ENCODE measurements at regions not wholly inside any gene's neighbourhood (a gene's known extent, or its start where the extent isn't known, plus 50 kb on each side); places are given as distances from the start of the nearest gene placed in this dataset.

DNA sequence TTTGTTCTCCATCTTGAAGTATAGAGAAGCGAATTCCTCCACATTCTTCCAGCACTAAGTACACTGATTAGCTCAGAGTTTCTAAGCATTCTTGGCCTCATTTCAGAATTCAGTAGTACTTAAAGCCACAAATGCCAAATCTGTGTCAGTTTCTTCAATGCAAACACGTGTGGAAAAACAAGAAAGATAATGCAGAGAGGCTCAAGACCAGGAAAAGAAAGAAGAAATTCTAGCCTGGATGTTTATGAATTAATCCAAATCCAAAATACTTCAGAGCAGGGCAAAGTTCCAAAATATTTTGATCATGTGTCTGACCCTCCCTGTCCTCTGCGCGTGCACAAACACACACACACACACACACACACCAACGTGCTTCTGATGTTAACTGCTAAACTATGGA is 457.6 kb downstream of the SLCO4C1 start:
- H3K27ac ChIP-seq, result no peak overlapping the region
- no peaks in the 10 kb centered on the region for H3K4me1 ChIP-seq
- no peak overlapping the region for H3K4me3 ChIP-seq
- intact Hi-C loops (cut with DNase I; ENCODE audit: low total_unique reads), result no loop called here
- no peaks in the 10 kb centered on the region for H3K27me3 ChIP-seq
- no peaks in the 10 kb centered on the region for H3K9me3 ChIP-seq
- no peaks in the 10 kb centered on the region for H3K36me3 ChIP-seq (ENCODE audit: low read depth, missing control alignments)
- DNase-seq, result no peak
- 45 to 48% methylated on average over 5 of the region's 5 CpGs for WGBS, 2 donors
- TF ChIP-seq, protein P1, sequence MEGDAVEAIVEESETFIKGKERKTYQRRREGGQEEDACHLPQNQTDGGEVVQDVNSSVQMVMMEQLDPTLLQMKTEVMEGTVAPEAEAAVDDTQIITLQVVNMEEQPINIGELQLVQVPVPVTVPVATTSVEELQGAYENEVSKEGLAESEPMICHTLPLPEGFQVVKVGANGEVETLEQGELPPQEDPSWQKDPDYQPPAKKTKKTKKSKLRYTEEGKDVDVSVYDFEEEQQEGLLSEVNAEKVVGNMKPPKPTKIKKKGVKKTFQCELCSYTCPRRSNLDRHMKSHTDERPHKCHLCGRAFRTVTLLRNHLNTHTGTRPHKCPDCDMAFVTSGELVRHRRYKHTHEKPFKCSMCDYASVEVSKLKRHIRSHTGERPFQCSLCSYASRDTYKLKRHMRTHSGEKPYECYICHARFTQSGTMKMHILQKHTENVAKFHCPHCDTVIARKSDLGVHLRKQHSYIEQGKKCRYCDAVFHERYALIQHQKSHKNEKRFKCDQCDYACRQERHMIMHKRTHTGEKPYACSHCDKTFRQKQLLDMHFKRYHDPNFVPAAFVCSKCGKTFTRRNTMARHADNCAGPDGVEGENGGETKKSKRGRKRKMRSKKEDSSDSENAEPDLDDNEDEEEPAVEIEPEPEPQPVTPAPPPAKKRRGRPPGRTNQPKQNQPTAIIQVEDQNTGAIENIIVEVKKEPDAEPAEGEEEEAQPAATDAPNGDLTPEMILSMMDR (IDR thresholded peaks at IDR 0.05), result no peak
- no peak for TF ChIP-seq POLR2A (IDR thresholded peaks at IDR 0.05)

- no peak for DNase-seq
- no peak for TF ChIP-seq POLR2A (IDR thresholded peaks at IDR 0.05)
- TF ChIP-seq, protein P1 (IDR thresholded peaks at IDR 0.05), result no peak
- 65 to 69% methylated on average over 4 of the region's 4 CpGs for WGBS, 2 donors
Observed at GRCh38 chr5:101829255-101829654, 466.8 kb downstream of the SLCO4C1 start.

GRCh38 chr5:101811466-101811865 is 484.6 kb downstream of the SLCO4C1 start:
- DNase-seq, result no peak
- H3K27ac ChIP-seq, result no peak overlapping the region
- TF ChIP-seq, protein P1 (IDR thresholded peaks at IDR 0.05), result no peak
- no peak for TF ChIP-seq POLR2A (IDR thresholded peaks at IDR 0.05)
- H3K9me3 ChIP-seq, result no peaks in the 10 kb centered on the region
- intact Hi-C loops (cut with DNase I; ENCODE audit: low total_unique reads), result no loop called here
- no peaks in the 10 kb centered on the region for H3K27me3 ChIP-seq
- H3K4me1 ChIP-seq, result no peaks in the 10 kb centered on the region
- no peak overlapping the region for H3K4me3 ChIP-seq
- H3K36me3 ChIP-seq (ENCODE audit: low read depth, missing control alignments), result no peaks in the 10 kb centered on the region

More at GRCh38 chr5:101829255-101829654, 466.8 kb downstream of the SLCO4C1 start:
- intact Hi-C loops (cut with DNase I; ENCODE audit: low total_unique reads), result no loop called here
- Histone ChIP-seq H3K27me3 (no peaks in the 10 kb centered on the region), H3K4me1 (no peaks in the 10 kb centered on the region), H3K9me3 (no peaks in the 10 kb centered on the region), H3K36me3 (ENCODE audit: low read depth, missing control alignments) (no peaks in the 10 kb centered on the region), H3K4me3 (no peak overlapping the region), H3K27ac (no peak overlapping the region)

- intact Hi-C loops (cut with DNase I; ENCODE audit: low total_unique reads), result no loop called here
- no peak for DNase-seq
Observed at GRCh38 chr5:101806410-101806809, 489.7 kb downstream of the SLCO4C1 start.

DNA sequence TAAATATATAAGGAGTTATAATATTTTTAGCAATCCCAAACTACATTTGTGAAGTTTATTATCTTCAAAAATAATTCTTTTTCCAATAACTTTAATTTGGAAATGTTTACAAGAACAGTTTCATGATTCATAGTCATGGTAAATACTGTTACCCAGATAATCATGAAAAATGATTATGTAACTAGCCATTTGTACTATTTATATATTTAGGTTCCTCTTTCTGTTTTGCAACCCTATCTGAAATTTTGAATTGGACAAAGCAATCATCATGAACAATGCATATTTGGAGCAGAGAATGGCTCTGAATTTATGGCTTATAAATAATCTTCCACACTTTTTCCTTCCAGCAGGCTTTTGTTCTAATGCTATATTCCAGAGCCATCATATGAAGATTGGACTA is 499.7 kb downstream of the SLCO4C1 start:
- intact Hi-C loops (cut with DNase I; ENCODE audit: low total_unique reads), result no loop called here
- Histone ChIP-seq H3K27me3 (no peaks in the 10 kb centered on the region), H3K4me3 (no peak overlapping the region), H3K4me1 (no peaks in the 10 kb centered on the region), H3K27ac (no peak overlapping the region), H3K9me3 (no peaks in the 10 kb centered on the region), H3K36me3 (ENCODE audit: low read depth, missing control alignments) (no peaks in the 10 kb centered on the region)
- DNase-seq, result no peak
- TF ChIP-seq, protein P1 (IDR thresholded peaks at IDR 0.05), result no peak
- TF ChIP-seq POLR2A (IDR thresholded peaks at IDR 0.05), result no peak

More at GRCh38 chr5:101806410-101806809, 489.7 kb downstream of the SLCO4C1 start:
- no peaks in the 10 kb centered on the region for H3K27me3 ChIP-seq
- no peaks in the 10 kb centered on the region for H3K4me1 ChIP-seq
- H3K9me3 ChIP-seq, result no peaks in the 10 kb centered on the region
- 69 to 100% methylated on average over 2 of the region's 2 CpGs for WGBS, 2 donors
- TF ChIP-seq, protein P1 (IDR thresholded peaks at IDR 0.05), result no peak
- no peak for TF ChIP-seq POLR2A (IDR thresholded peaks at IDR 0.05)
- H3K36me3 ChIP-seq (ENCODE audit: low read depth, missing control alignments), result no peaks in the 10 kb centered on the region
- H3K4me3 ChIP-seq, result no peak overlapping the region
- H3K27ac ChIP-seq, result no peak overlapping the region

All from testis (tissue), 2 donors.